Ishikawa (cell line): ENCODE measurements at regions not wholly inside any gene's neighbourhood (a gene's known extent, or its start where the extent isn't known, plus 50 kb on each side); places are given as distances from the start of the nearest gene placed in this dataset.

Source experiments
- CEBPB ChIP-seq: IDR thresholded peaks from 2 replicates; pipeline ENCODE4 v1.6.1; 2012
- CREB1 ChIP-seq: IDR thresholded peaks from 2 replicates; pipeline ENCODE4 v1.6.1; 2012; ENCODE audit warnings: low read depth
- EGR1 ChIP-seq: IDR thresholded peaks from 2 replicates; pipeline ENCODE4 v1.6.1; 2012
- EP300 ChIP-seq: IDR thresholded peaks from 2 replicates; pipeline ENCODE4 v1.6.1; 2012; ENCODE audit warnings: borderline replicate concordance
- FOXM1 ChIP-seq: IDR thresholded peaks from 2 replicates; pipeline ENCODE4 v1.6.1; 2012; ENCODE audit warnings: low read depth, borderline replicate concordance
- MAX ChIP-seq: IDR thresholded peaks from 2 replicates; pipeline ENCODE4 v1.6.1; 2012
- NFIC ChIP-seq: IDR thresholded peaks from 2 replicates; pipeline ENCODE4 v1.6.1; 2012
- RAD21 ChIP-seq: IDR thresholded peaks from 2 replicates; pipeline ENCODE4 v1.6.1; 2012; ENCODE audit warnings: low read depth
- REST ChIP-seq: IDR thresholded peaks from 2 replicates; pipeline ENCODE4 v1.6.1; 2012; ENCODE audit warnings: low read depth, mild to moderate bottlenecking
- TAF1 ChIP-seq: IDR thresholded peaks from 2 replicates; pipeline ENCODE4 v1.6.1; 2012; ENCODE audit warnings: low read depth, mild to moderate bottlenecking
- TCF12 ChIP-seq: IDR thresholded peaks from 2 replicates; pipeline ENCODE4 v1.6.1; 2012; ENCODE audit warnings: low read depth
- TEAD4 ChIP-seq: IDR thresholded peaks from 2 replicates; pipeline ENCODE4 v1.6.1; 2012
- YY1 ChIP-seq: IDR thresholded peaks from 2 replicates; pipeline ENCODE4 v1.6.1; 2012; ENCODE audit warnings: low read depth
- ZBTB7A ChIP-seq: IDR thresholded peaks from 2 replicates; pipeline ENCODE4 v1.6.1; 2012; ENCODE audit warnings: low read depth
- TF ChIP-seq, protein P1 (sequence below): IDR thresholded peaks from 2 replicates; pipeline ENCODE4 v1.6.1; 2012

GRCh38 chr2:41949883-41950665 is 97.7 kb upstream of the PKDCC start:
- TF ChIP-seq, protein P1, sequence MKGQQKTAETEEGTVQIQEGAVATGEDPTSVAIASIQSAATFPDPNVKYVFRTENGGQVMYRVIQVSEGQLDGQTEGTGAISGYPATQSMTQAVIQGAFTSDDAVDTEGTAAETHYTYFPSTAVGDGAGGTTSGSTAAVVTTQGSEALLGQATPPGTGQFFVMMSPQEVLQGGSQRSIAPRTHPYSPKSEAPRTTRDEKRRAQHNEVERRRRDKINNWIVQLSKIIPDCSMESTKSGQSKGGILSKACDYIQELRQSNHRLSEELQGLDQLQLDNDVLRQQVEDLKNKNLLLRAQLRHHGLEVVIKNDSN = no peak

DNA sequence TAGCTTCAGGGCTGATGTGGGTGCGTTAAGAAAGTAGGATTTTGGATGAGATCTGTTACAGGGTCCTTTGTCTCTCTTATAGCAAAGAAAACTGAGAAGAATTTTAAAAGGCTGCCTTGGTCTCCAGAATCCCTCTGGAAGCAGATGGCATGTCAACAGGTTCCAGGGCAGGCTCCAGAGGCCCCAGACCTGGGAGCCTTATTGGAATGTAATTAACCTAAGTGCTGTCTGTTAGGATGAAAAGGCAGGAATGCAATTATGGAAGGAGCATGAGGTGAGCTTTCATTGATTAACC is 97.2 kb upstream of the PKDCC start:
- no peak for TF ChIP-seq CEBPB
- TF ChIP-seq FOXM1 = no peak
- TF ChIP-seq ZBTB7A = no peak
- TF ChIP-seq EP300 = no peak
- TF ChIP-seq REST = no peak
- TF ChIP-seq, protein P1 = no peak
- no peak for TF ChIP-seq NFIC
- TF ChIP-seq TEAD4 = no peak
- no peak for TF ChIP-seq YY1
- TF ChIP-seq CREB1 = no peak
- no peak for TF ChIP-seq RAD21
- no peak for TF ChIP-seq EGR1

- no peak for TF ChIP-seq TEAD4
- no peak for TF ChIP-seq FOXM1
- no peak for TF ChIP-seq REST
- TF ChIP-seq EGR1 = no peak
- TF ChIP-seq CEBPB = no peak
- TF ChIP-seq RAD21 = no peak
- TF ChIP-seq CREB1 = no peak
Measured at GRCh38 chr2:41954304-41955291, 93.2 kb upstream of the PKDCC start.

DNA sequence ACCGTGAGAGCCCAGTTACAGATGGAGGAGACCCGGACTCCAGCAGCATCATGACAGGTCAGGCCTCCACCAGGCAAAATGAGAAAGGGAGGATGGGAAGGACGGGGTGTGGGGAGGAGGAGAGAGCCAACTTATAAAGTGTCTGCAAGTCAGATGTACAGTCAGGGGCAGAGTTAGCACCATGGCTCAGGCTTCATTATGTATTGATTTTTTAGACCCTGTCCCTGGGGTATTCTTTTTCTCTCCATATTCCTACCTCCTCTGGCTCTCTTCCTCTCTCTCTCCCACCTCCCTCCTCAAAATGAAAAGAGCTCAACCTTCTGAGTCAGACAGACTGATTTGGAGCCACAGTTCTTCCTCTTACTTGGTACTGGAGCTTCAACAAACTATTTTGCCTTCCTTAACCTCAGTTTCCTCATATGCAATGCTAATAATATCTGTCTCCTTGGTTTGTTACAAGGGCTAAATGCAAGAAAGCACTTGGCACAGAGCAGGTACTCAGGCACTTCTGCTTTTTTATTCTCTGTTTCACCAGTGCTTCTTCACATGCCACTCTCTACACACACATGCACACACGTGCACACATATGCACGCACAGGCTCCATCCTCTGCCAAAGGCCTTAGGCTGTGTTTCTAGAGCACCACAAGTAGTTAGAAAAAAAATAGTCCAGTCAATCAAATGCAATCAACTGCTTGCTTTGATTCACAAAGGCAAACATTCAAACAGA is 92.3 kb upstream of the PKDCC start:
- TF ChIP-seq NFIC (no peak), YY1 (no peak), CEBPB (no peak), FOXM1 (no peak), RAD21 (no peak), EP300 (no peak), EGR1 (no peak), ZBTB7A (no peak), MAX (no peak), CREB1 (no peak), TAF1 (no peak), REST (no peak), TCF12 (no peak), TEAD4 (no peak)
- TF ChIP-seq, protein P1 = no peak
